ENCODE measurements at regions not wholly inside any gene's neighbourhood (a gene's known extent, or its start where the extent isn't known, plus 50 kb on each side); places are given as distances from the start of the nearest gene placed in this dataset.

DNA sequence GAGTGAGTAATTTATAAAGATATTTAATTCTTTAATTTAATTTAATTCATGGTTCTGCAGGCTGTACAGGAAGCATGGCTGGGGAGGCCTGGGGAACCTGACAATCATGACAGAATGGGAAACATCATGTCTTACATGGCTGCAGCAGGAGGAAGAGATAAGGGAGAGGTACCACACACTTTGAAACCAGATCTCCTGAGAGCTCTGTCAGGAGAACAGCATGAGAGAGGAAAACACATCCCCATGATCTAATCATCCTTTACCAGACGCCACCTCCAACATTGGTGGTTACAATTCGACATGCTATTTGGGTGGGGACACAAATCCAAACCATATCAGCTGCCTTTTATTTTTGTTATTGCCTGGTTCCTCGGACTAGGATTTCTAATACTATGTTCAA lies 928.6 kb downstream of the TMEM121 start:
- TF ChIP-seq, protein P1, sequence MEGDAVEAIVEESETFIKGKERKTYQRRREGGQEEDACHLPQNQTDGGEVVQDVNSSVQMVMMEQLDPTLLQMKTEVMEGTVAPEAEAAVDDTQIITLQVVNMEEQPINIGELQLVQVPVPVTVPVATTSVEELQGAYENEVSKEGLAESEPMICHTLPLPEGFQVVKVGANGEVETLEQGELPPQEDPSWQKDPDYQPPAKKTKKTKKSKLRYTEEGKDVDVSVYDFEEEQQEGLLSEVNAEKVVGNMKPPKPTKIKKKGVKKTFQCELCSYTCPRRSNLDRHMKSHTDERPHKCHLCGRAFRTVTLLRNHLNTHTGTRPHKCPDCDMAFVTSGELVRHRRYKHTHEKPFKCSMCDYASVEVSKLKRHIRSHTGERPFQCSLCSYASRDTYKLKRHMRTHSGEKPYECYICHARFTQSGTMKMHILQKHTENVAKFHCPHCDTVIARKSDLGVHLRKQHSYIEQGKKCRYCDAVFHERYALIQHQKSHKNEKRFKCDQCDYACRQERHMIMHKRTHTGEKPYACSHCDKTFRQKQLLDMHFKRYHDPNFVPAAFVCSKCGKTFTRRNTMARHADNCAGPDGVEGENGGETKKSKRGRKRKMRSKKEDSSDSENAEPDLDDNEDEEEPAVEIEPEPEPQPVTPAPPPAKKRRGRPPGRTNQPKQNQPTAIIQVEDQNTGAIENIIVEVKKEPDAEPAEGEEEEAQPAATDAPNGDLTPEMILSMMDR (IDR thresholded peaks at IDR 0.05): no peak
- no peak for TF ChIP-seq ZFX (IDR thresholded peaks at IDR 0.05; ENCODE audit: borderline replicate concordance)

All from 22Rv1 (cell line).